ENCODE measurements at regions not wholly inside any gene's neighbourhood (a gene's known extent, or its start where the extent isn't known, plus 50 kb on each side); places are given as distances from the start of the nearest gene placed in this dataset.

DNA sequence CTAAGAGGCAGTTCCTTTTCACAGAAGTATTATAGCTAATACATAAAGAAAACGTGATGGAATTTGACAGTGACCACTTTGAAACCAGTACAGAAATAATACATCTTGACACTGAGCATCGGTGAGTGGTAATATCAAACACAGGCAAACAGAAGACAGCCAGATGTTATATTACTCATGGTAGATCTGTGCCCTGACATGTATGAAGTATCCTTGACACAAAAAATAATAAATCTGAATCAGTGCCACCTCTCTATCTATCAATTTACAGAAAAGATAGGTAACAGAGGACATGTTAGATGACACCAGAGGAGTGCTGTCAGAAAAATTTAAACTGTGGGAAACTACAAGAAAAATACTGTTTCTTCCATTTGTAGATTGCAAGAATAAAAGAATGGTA is 217.4 kb upstream of the POT1 start:
- no peak for TF ChIP-seq CTCF (conservative IDR thresholded peaks at IDR 0.05 in 1 of 2, IDR thresholded peaks at IDR 0.05 in 1 of 2; ENCODE audit: low read depth in 1 of 2, low read length in 2 of 2)
- TF ChIP-seq EZH2 (IDR thresholded peaks at IDR 0.05; ENCODE audit: low read length, missing control alignments), result no peak

Measured in fibroblast of lung (primary cell).